Nephron progenitor cell (in vitro differentiated cells): ENCODE measurements at regions not wholly inside any gene's neighbourhood (a gene's known extent, or its start where the extent isn't known, plus 50 kb on each side); places are given as distances from the start of the nearest gene placed in this dataset.
A peak's percentile ranks its signal among the peaks of the same experiment; 100 is the strongest.

Experiments used
- DNase-seq: peaks from one replicate; pipeline ENCODE4 v3.0.0; 2021
- H3K27ac Mint-ChIP-seq: 2 replicates; pipeline ENCODE4 v1.8.0; 2021; ENCODE audit warnings: mild to moderate bottlenecking, moderate library complexity, mixed read lengths
- H3K27me3 Mint-ChIP-seq: 2 replicates; pipeline ENCODE4 v1.8.0; 2021; ENCODE audit warnings: mild to moderate bottlenecking, low read depth, mixed read lengths; ENCODE audit not compliant: poor library complexity
- H3K36me3 Mint-ChIP-seq: 2 replicates; pipeline ENCODE4 v1.8.0; 2021; ENCODE audit warnings: low read depth, mixed read lengths
- H3K4me1 Mint-ChIP-seq: 2 replicates; pipeline ENCODE4 v1.8.0; 2021; ENCODE audit warnings: mixed read lengths
- H3K4me3 Mint-ChIP-seq: 2 replicates; pipeline ENCODE4 v1.8.0; 2021; ENCODE audit warnings: mild to moderate bottlenecking, moderate library complexity, mixed read lengths
- H3K9me3 Mint-ChIP-seq: 2 replicates; pipeline ENCODE4 v1.8.0; 2021; ENCODE audit warnings: mild to moderate bottlenecking, moderate library complexity, mixed read lengths
- TF ChIP-seq, protein P1 (sequence below): fragments of 200-600 bp; sonication (generic); IDR thresholded peaks from 2 replicates; pipeline ENCODE4 v1.5.0; 2021; ENCODE audit warnings: antibody characterized with exemption

DNA sequence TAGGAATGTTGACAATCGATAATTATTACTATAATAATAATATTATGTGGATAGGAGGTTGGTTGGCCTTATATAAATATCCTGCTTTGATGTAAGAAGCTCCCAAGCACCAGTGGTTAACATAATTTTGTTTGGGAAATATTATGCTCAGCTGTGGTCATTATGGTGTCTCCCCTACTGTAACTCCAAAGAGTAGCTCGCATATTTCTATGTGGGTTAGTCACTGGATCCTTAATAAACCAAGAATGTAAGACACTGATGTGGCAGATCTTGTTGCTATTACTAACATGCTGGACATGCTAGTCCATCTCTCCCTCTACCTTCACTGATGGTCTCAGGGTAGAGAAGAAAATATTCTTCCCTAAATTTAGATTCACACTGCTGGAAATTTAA, 79.2 kb upstream of the RALGPS2 start:
- no peak for DNase-seq
- TF ChIP-seq, protein P1, sequence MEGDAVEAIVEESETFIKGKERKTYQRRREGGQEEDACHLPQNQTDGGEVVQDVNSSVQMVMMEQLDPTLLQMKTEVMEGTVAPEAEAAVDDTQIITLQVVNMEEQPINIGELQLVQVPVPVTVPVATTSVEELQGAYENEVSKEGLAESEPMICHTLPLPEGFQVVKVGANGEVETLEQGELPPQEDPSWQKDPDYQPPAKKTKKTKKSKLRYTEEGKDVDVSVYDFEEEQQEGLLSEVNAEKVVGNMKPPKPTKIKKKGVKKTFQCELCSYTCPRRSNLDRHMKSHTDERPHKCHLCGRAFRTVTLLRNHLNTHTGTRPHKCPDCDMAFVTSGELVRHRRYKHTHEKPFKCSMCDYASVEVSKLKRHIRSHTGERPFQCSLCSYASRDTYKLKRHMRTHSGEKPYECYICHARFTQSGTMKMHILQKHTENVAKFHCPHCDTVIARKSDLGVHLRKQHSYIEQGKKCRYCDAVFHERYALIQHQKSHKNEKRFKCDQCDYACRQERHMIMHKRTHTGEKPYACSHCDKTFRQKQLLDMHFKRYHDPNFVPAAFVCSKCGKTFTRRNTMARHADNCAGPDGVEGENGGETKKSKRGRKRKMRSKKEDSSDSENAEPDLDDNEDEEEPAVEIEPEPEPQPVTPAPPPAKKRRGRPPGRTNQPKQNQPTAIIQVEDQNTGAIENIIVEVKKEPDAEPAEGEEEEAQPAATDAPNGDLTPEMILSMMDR: no peak
- Mint-ChIP-seq H3K27ac (no peak overlapping the region), H3K36me3 (no peaks in the 10 kb centered on the region), H3K27me3 (no peaks in the 10 kb centered on the region), H3K4me1 (peaks cover 67% of the 10 kb centered on the region), H3K4me3 (no peak overlapping the region), H3K9me3 (no peaks in the 10 kb centered on the region)

DNA sequence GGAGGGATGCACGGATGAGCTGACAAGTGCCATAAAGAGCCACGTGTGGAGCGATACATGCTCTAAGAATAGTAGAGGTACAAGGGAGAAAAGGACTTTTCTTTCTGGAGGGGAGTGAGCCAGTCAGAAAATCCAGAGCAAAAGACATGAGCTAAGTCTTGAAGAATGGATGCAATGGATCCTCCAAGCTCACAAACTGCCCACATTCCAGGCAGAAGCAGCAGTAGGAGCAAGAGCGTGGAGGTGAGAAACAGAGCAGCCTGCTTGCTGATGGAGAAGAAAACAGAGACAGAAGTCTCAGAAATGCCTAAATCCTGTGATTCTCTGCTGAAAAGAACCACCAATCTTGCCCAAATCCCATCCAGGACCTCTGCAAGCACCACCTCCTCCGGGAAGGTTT, 78.2 kb upstream of the RALGPS2 start:
- peaks cover 73% of the 10 kb centered on the region for H3K4me1 Mint-ChIP-seq

DNA sequence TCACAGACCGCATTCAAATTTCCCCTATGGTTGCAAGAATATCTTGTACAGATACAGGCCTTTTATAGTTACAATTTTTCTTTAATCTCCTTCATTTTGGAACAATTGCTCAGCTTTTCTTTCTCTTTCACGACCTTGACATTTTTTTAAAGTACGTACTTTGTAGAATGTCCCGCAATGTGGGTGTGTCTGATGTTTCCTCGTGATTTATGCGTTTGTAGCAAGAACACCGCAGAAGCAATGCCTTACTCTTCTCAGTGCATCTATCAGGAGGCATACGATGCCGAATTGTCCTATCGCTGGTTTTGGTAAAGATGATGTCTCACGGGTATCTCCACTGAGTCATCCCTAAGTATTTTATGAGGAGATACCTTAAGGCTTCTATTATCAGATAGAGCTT, 76.9 kb upstream of the RALGPS2 start:
- Mint-ChIP-seq H3K9me3 (no peaks in the 10 kb centered on the region), H3K4me1 (peaks cover 70% of the 10 kb centered on the region), H3K36me3 (no peaks in the 10 kb centered on the region), H3K27ac (no peak overlapping the region), H3K4me3 (no peak overlapping the region), H3K27me3 (no peaks in the 10 kb centered on the region)
- no peak for DNase-seq
- TF ChIP-seq, protein P1: no peak

More for the DNA sequence above, 78.2 kb upstream of the RALGPS2 start:
- no peaks in the 10 kb centered on the region for H3K36me3 Mint-ChIP-seq
- no peaks in the 10 kb centered on the region for H3K27me3 Mint-ChIP-seq
- TF ChIP-seq, protein P1: no peak
- no peaks in the 10 kb centered on the region for H3K9me3 Mint-ChIP-seq
- H3K4me3 Mint-ChIP-seq: no peak overlapping the region
- no peak overlapping the region for H3K27ac Mint-ChIP-seq
- DNase-seq: no peak

DNA sequence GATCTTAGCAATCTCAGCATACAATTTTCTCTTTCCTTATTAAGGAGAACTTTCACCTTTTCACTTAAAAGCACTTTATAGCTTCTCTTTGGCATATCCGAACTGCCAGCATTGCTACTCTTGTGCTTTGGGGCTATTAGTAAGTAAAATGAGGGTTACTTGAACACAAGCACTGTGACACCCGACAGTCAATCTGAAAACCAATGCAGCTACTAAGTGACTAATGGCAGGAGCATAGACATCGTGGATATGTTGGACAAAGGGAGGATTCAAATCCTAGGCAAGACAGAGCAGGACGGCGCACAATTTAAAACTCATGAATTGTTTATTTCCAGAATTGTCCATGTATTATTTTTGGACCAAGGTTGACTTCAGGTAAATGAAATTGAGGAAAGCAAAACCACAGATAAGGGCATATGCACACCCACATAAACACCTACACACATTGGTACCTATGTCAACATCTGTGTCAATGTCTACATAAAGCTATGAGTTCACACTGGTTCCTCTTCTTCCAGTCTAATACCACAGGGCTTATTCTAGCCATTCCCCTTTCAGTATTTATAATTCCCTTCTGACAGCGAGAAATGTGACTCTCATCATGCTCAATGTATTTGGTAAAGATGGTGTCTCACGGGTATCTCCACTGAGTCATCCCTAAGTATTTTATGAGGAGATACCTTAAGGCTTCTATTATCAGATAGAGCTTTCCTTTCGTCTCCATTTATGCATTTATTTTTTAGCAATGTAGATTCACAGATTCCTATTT, 75.3 kb upstream of the RALGPS2 start:
- DNase-seq: no peak
- Mint-ChIP-seq H3K4me1 (peaks cover 59% of the 10 kb centered on the region), H3K4me3 (no peak overlapping the region), H3K36me3 (no peaks in the 10 kb centered on the region), H3K27ac (no peak overlapping the region), H3K27me3 (no peaks in the 10 kb centered on the region), H3K9me3 (no peaks in the 10 kb centered on the region)
- TF ChIP-seq, protein P1: no peak

DNA sequence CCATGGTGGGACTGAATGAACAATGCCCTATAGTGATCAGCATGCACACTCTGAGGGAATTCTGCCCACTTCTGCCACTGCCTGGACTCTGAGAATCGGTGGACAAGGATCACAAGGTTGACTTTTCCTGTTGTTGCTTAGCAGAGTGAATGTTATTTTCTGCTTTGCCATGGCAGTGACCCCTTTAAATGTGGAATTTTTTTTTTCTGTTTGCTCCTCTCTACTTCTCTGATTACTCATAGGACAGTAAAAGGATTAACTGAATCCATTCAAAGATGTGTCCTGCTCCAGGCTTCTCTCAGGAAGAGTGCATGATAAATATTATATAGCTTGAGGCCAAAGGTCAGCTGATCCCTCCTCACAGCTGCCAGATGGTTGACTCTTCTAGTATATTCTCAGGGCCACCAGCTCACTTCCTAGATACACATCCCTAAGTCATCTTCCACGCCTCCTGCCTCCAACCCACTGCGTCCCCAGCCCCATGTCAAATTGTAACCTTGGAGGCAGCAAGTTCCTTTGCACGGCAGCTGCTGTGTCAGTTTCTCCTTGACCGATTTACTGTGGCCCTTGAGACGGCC, 74.0 kb upstream of the RALGPS2 start:
- Mint-ChIP-seq H3K36me3 (no peaks in the 10 kb centered on the region), H3K4me1 (peaks cover 46% of the 10 kb centered on the region), H3K27me3 (no peaks in the 10 kb centered on the region), H3K4me3 (peak overlapping the region; percentile 61), H3K9me3 (no peaks in the 10 kb centered on the region), H3K27ac (peak overlapping the region; percentile 76)
- peak; percentile 15 for DNase-seq
- TF ChIP-seq, protein P1: no peak

DNA sequence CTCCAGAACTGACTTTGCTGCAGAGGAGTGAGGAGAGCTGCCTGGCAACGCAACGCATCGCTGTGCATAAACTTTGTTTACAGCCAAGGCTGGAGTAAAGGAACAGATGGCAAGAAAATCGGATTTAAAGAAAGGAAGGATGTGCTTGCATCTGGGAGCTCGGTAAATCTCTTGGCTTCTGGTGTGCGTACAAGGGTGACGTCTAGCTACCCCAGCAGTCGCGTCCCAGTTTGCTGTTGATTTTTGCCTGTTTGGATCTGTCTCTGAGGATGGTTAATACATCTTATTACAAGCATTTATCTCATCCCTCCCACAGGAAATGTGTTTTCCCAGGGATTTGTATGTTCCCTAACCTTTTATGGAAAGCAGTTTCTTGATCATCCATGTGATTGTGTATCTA, 73.3 kb upstream of the RALGPS2 start:
- H3K27me3 Mint-ChIP-seq: no peaks in the 10 kb centered on the region
- peak overlapping the region; percentile 76 for H3K27ac Mint-ChIP-seq
- no peak for DNase-seq
- peaks cover 39% of the 10 kb centered on the region for H3K4me1 Mint-ChIP-seq
- peak overlapping the region; percentile 61 for H3K4me3 Mint-ChIP-seq
- H3K9me3 Mint-ChIP-seq: no peaks in the 10 kb centered on the region
- no peaks in the 10 kb centered on the region for H3K36me3 Mint-ChIP-seq
- TF ChIP-seq, protein P1: no peak
